ENCODE measurements at regions not wholly inside any gene's neighbourhood (a gene's known extent, or its start where the extent isn't known, plus 50 kb on each side); places are given as distances from the start of the nearest gene placed in this dataset.

GRCh38 chr3:144197116-144197515 is 225.5 kb downstream of the DIPK2A start:
- ChIA-PET CTCF (no interaction called here), POLR2A (no interaction called here)
- Mint-ChIP-seq H3K4me3 (no peak overlapping the region), H3K27ac (no peak overlapping the region), H3K36me3 (no peaks in the 10 kb centered on the region), H3K4me1 (ENCODE audit: low read depth) (no peaks in the 10 kb centered on the region), H3K9me3 (peaks cover 23% of the 10 kb centered on the region), H3K27me3 (no peaks in the 10 kb centered on the region)
- intact Hi-C loops (cut with micrococcal nuclease), result no loop called here
- no peak for DNase-seq

DNA sequence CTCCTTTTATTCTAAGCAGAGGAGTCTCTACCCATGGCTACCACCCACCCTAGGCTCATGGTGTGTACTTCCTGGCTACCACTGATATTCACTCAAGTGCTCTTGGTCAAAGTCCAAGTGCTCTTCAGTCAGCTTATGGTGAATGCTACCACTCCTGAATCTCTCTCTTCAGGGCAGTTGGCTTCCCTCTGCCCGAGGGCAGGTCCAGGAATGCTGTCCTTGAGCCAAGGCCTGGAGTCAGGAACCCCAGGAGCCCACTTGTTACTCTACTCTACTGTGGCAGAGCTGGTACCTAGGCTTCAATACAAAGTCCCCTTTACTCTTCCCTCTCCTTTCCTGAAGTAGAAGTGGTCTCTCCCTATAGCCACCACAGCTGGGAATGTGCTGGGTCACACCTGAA is 226.0 kb downstream of the DIPK2A start:
- Mint-ChIP-seq H3K4me1 (ENCODE audit: low read depth) (no peaks in the 10 kb centered on the region), H3K27me3 (no peaks in the 10 kb centered on the region), H3K9me3 (peaks cover 23% of the 10 kb centered on the region), H3K36me3 (no peaks in the 10 kb centered on the region), H3K4me3 (no peak overlapping the region), H3K27ac (no peak overlapping the region)
- ChIA-PET CTCF (no interaction called here), POLR2A (no interaction called here)
- DNase-seq, result no peak
- intact Hi-C loops (cut with micrococcal nuclease), result no loop called here

GRCh38 chr3:144200004-144200403 is 228.4 kb downstream of the DIPK2A start:
- POLR2A ChIA-PET, result no interaction called here
- no peak for DNase-seq
- H3K36me3 Mint-ChIP-seq, result no peaks in the 10 kb centered on the region
- no peaks in the 10 kb centered on the region for H3K27me3 Mint-ChIP-seq
- H3K27ac Mint-ChIP-seq, result no peak overlapping the region
- CTCF ChIA-PET, result no interaction called here
- intact Hi-C loops (cut with micrococcal nuclease), result no loop called here
- H3K4me3 Mint-ChIP-seq, result no peak overlapping the region
- peaks cover 7% of the 10 kb centered on the region for H3K9me3 Mint-ChIP-seq
- no peaks in the 10 kb centered on the region for H3K4me1 Mint-ChIP-seq (ENCODE audit: low read depth)

DNA sequence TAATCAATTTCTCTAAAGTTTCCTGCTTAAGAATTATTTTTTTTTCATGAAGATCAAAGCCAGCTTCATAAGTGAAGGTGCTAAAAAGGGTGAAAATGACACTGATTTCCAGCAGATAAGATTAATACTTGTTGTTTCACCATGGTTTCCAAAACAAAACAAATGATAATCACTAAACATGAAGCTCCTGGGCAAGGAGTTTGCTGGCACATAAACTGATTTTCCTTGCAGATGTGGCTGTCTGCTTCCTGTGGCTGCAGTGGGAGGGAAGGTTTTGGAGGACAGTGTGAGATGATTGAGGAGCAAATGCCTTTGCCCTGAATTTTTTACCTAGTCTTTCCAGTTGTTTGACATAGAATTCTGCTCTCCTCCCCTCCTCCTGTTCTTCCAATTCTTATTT is 228.8 kb downstream of the DIPK2A start:
- no peaks in the 10 kb centered on the region for H3K36me3 Mint-ChIP-seq
- H3K27ac Mint-ChIP-seq, result no peak overlapping the region
- no peak for DNase-seq
- H3K27me3 Mint-ChIP-seq, result no peaks in the 10 kb centered on the region
- ChIA-PET POLR2A (no interaction called here), CTCF (interaction anchor here (0.7 kb wide), 1 partner anchor 39 kb away, joined by 3 read pairs; no protein-coding TSS in a partner anchor)
- H3K9me3 Mint-ChIP-seq, result peaks cover 4% of the 10 kb centered on the region
- intact Hi-C loops (cut with micrococcal nuclease), result no loop called here
- H3K4me3 Mint-ChIP-seq, result no peak overlapping the region
- no peaks in the 10 kb centered on the region for H3K4me1 Mint-ChIP-seq (ENCODE audit: low read depth)

- intact Hi-C loops (cut with micrococcal nuclease), result no loop called here
- H3K9me3 Mint-ChIP-seq, result no peaks in the 10 kb centered on the region
Observed at GRCh38 chr3:144221761-144222160, 250.1 kb downstream of the DIPK2A start.

DNA sequence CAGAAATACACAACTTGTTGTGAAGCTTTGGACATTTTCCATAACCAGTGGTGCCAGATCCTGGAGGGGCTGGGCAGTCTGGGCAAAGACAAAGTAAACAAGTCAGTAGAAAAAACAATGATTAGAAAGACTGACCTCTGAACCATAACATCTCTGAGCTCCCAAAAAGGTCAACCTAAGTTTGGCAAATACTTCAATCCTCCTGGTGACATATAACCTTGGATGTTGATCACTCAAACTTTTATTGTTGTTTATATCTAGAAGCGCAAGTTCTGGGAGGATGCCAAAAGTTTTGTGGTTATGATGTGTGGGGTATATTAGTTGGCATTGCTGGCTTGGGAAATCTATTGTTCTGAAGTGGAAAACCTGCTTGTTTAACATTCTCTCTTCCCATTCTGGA is 257.7 kb downstream of the DIPK2A start:
- DNase-seq, result no peak
- ChIA-PET CTCF (no interaction called here), POLR2A (no interaction called here)
- H3K27ac Mint-ChIP-seq, result no peak overlapping the region
- no peaks in the 10 kb centered on the region for H3K9me3 Mint-ChIP-seq
- intact Hi-C loops (cut with micrococcal nuclease), result no loop called here
- no peaks in the 10 kb centered on the region for H3K36me3 Mint-ChIP-seq
- peaks cover 2% of the 10 kb centered on the region for H3K27me3 Mint-ChIP-seq
- H3K4me3 Mint-ChIP-seq, result no peak overlapping the region
- H3K4me1 Mint-ChIP-seq (ENCODE audit: low read depth), result no peaks in the 10 kb centered on the region

More at GRCh38 chr3:144221761-144222160, 250.1 kb downstream of the DIPK2A start:
- H3K4me3 Mint-ChIP-seq, result no peak overlapping the region
- H3K36me3 Mint-ChIP-seq, result no peaks in the 10 kb centered on the region
- ChIA-PET POLR2A (no interaction called here), CTCF (no interaction called here)
- no peak overlapping the region for H3K27ac Mint-ChIP-seq
- no peaks in the 10 kb centered on the region for H3K27me3 Mint-ChIP-seq
- no peaks in the 10 kb centered on the region for H3K4me1 Mint-ChIP-seq (ENCODE audit: low read depth)
- DNase-seq, result no peak

DNA sequence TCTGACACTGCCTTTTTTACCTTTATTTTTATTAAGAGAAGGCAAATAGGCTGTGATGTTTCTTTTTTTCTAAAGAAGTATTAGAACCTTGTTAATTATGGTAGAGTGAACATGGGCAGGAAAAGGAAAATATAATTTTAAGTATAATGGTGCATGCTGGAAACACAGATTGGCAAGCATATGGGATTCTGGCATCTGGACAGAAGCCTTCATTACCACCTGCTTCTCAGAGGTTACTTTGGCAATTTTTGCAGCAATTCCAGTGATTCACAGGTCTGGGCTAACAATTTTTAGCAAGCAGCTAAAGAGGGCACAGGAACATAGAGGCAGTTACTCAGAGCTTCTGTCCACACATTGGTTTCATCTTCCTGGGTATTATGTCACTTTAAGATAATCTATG is 258.3 kb downstream of the DIPK2A start:
- intact Hi-C loops (cut with micrococcal nuclease), result no loop called here
- DNase-seq, result no peak
- Mint-ChIP-seq H3K27me3 (peaks cover 2% of the 10 kb centered on the region), H3K36me3 (no peaks in the 10 kb centered on the region), H3K4me3 (no peak overlapping the region), H3K4me1 (ENCODE audit: low read depth) (no peaks in the 10 kb centered on the region), H3K27ac (no peak overlapping the region), H3K9me3 (no peaks in the 10 kb centered on the region)
- POLR2A ChIA-PET, result no interaction called here
- CTCF ChIA-PET, result no interaction called here

- no peaks in the 10 kb centered on the region for H3K36me3 Mint-ChIP-seq
- no peaks in the 10 kb centered on the region for H3K9me3 Mint-ChIP-seq
- ChIA-PET CTCF (no interaction called here), POLR2A (no interaction called here)
- intact Hi-C loops (cut with micrococcal nuclease), result no loop called here
- no peak overlapping the region for H3K27ac Mint-ChIP-seq
- H3K27me3 Mint-ChIP-seq, result peaks cover 5% of the 10 kb centered on the region
- H3K4me1 Mint-ChIP-seq (ENCODE audit: low read depth), result no peaks in the 10 kb centered on the region
- no peak for DNase-seq
- no peak overlapping the region for H3K4me3 Mint-ChIP-seq
Observed at GRCh38 chr3:144235489-144235888, 263.9 kb downstream of the DIPK2A start.

GRCh38 chr3:144237351-144237750 is 265.7 kb downstream of the DIPK2A start:
- CTCF ChIA-PET, result no interaction called here
- H3K36me3 Mint-ChIP-seq, result no peaks in the 10 kb centered on the region
- intact Hi-C loops (cut with micrococcal nuclease), result no loop called here
- no peak overlapping the region for H3K27ac Mint-ChIP-seq
- POLR2A ChIA-PET, result no interaction called here
- no peak for DNase-seq
- H3K4me1 Mint-ChIP-seq (ENCODE audit: low read depth), result no peaks in the 10 kb centered on the region
- H3K4me3 Mint-ChIP-seq, result no peak overlapping the region
- no peaks in the 10 kb centered on the region for H3K9me3 Mint-ChIP-seq
- peaks cover 5% of the 10 kb centered on the region for H3K27me3 Mint-ChIP-seq

- intact Hi-C loops (cut with micrococcal nuclease), result no loop called here
- no peaks in the 10 kb centered on the region for H3K9me3 Mint-ChIP-seq
- no peak overlapping the region for H3K4me3 Mint-ChIP-seq
- H3K36me3 Mint-ChIP-seq, result no peaks in the 10 kb centered on the region
- CTCF ChIA-PET, result no interaction called here
- DNase-seq, result no peak
- peaks cover 2% of the 10 kb centered on the region for H3K27me3 Mint-ChIP-seq
- H3K27ac Mint-ChIP-seq, result no peak overlapping the region
- H3K4me1 Mint-ChIP-seq (ENCODE audit: low read depth), result no peaks in the 10 kb centered on the region
- POLR2A ChIA-PET, result no interaction called here
Observed at GRCh38 chr3:144241404-144241803, 269.8 kb downstream of the DIPK2A start.

DNA sequence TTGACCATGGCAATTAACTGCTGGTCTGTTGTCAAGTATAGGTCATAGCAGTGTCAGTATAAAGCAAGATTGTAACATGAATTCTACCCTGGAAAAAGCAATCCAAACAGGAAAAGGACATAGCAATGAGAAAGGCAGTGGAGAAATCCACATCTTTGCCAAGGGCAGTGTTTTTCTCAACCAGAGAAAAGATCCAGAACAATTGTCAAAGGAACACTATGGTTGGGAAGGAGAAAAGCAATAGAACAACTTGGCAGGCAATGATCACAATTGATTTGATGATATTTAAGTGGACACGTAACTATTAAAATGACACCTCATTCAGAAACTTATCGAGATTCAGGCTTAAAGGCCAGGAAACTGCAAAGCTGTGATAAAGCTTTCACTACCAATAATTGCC is 271.1 kb downstream of the DIPK2A start:
- no peaks in the 10 kb centered on the region for H3K9me3 Mint-ChIP-seq
- H3K36me3 Mint-ChIP-seq, result no peaks in the 10 kb centered on the region
- H3K27me3 Mint-ChIP-seq, result peaks cover 1% of the 10 kb centered on the region
- intact Hi-C loops (cut with micrococcal nuclease), result no loop called here
- no peaks in the 10 kb centered on the region for H3K4me1 Mint-ChIP-seq (ENCODE audit: low read depth)
- H3K27ac Mint-ChIP-seq, result no peak overlapping the region
- ChIA-PET CTCF (no interaction called here), POLR2A (no interaction called here)
- DNase-seq, result no peak
- no peak overlapping the region for H3K4me3 Mint-ChIP-seq

- H3K27ac Mint-ChIP-seq, result no peak overlapping the region
- ChIA-PET POLR2A (no interaction called here), CTCF (no interaction called here)
- H3K36me3 Mint-ChIP-seq, result no peaks in the 10 kb centered on the region
- intact Hi-C loops (cut with micrococcal nuclease), result no loop called here
- no peaks in the 10 kb centered on the region for H3K4me1 Mint-ChIP-seq (ENCODE audit: low read depth)
- H3K4me3 Mint-ChIP-seq, result no peak overlapping the region
- H3K27me3 Mint-ChIP-seq, result no peaks in the 10 kb centered on the region
- DNase-seq, result no peak
- no peaks in the 10 kb centered on the region for H3K9me3 Mint-ChIP-seq
Observed at GRCh38 chr3:144244662-144245061, 273.0 kb downstream of the DIPK2A start.

DNA sequence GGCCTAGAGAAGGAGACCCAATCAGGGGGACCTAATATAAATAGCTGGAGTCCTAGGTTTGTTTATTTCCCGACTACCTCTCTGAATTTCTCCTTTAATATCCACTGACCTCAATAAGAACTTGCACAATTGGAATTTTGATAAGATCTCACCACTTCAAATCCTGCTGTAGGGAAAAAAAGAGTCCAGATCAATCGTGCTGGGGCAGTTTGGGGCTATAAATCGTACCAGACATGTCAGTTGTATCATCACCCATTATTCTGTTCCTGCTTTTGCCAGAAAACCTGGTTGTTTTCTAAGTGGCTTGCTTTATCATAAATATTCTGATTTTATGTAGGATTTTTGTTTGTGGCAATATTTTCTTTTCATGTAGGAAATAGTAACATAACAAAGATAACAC is 281.3 kb downstream of the DIPK2A start:
- Mint-ChIP-seq H3K9me3 (no peaks in the 10 kb centered on the region), H3K36me3 (no peaks in the 10 kb centered on the region), H3K27ac (no peak overlapping the region), H3K27me3 (no peaks in the 10 kb centered on the region), H3K4me1 (ENCODE audit: low read depth) (no peaks in the 10 kb centered on the region), H3K4me3 (no peak overlapping the region)
- ChIA-PET CTCF (no interaction called here), POLR2A (no interaction called here)
- DNase-seq, result no peak
- intact Hi-C loops (cut with micrococcal nuclease), result no loop called here

DNA sequence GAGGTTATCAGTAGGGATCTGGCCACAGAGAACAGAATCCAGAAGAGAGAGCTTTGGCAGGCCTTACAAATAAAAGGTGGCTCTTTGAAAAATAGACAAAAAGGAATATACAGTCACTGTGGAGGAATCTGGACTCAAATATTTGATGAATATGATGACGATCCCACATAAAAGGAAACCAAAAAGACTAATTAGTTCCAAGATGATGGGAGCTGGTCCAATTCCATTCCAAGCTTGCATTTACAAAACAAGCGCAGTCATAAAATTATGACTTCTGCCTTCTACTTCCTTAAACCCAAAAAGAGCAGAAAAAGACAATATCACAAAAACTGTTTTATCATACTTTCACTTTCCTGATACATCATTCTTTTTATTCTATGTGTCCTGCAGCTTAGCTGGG is 285.8 kb downstream of the DIPK2A start:
- intact Hi-C loops (cut with micrococcal nuclease), result no loop called here
- no peak overlapping the region for H3K4me3 Mint-ChIP-seq
- H3K36me3 Mint-ChIP-seq, result no peaks in the 10 kb centered on the region
- H3K27me3 Mint-ChIP-seq, result no peaks in the 10 kb centered on the region
- H3K4me1 Mint-ChIP-seq (ENCODE audit: low read depth), result no peaks in the 10 kb centered on the region
- no peak for DNase-seq
- H3K9me3 Mint-ChIP-seq, result no peaks in the 10 kb centered on the region
- no peak overlapping the region for H3K27ac Mint-ChIP-seq
- ChIA-PET POLR2A (no interaction called here), CTCF (interaction anchor here (0.8 kb wide), 1 partner anchor 58 kb away, joined by 4 read pairs; no protein-coding TSS in a partner anchor)

Data from activated CD4-positive, alpha-beta memory T cell treated with anti-CD3 and anti-CD28 coated beads for 36 hours (primary cell).